NK-92 treated with Interleukin-12 subunit alpha and Interleukin-12 subunit beta, amount 100 ng/mL, for 24 hours (cell line): ENCODE measurements at regions not wholly inside any gene's neighbourhood (a gene's known extent, or its start where the extent isn't known, plus 50 kb on each side); places are given as distances from the start of the nearest gene placed in this dataset.
"Not testable (repeated sequence)": the region's sequence is repeated elsewhere in the genome, so short reads cannot be mapped to it uniquely, and the experiment has no call there.

Source experiments
- DNase-seq: peaks from one replicate; lab custom pipeline; 2025; lab: John Stamatoyannopoulos, UW

GRCh38 chr15:96052572-96053030 lies 277.9 kb upstream of the NR2F2 start:
- no peak for DNase-seq

- DNase-seq, result no peak
These were observed 277.3 kb upstream of the NR2F2 start for GRCh38 chr15:96053031-96053780.

- DNase-seq, result no peak
These were observed 276.6 kb upstream of the NR2F2 start for GRCh38 chr15:96053781-96054428.

- DNase-seq, result no peak
These were observed 275.9 kb upstream of the NR2F2 start for GRCh38 chr15:96054621-96055020.

GRCh38 chr15:96058103-96058851 lies 272.2 kb upstream of the NR2F2 start:
- no peak for DNase-seq

- not testable (repeated sequence) for DNase-seq
These were observed 271.7 kb upstream of the NR2F2 start for GRCh38 chr15:96058852-96059103.

- DNase-seq, result not testable (repeated sequence)
These were observed 269.9 kb upstream of the NR2F2 start for GRCh38 chr15:96060591-96060990.

GRCh38 chr15:96064351-96064756 lies 266.1 kb upstream of the NR2F2 start:
- DNase-seq, result no peak

GRCh38 chr15:96066126-96066525 lies 264.4 kb upstream of the NR2F2 start:
- DNase-seq, result no peak

GRCh38 chr15:96066852-96067495 lies 263.5 kb upstream of the NR2F2 start:
- no peak for DNase-seq

- no peak for DNase-seq
These were observed 262.8 kb upstream of the NR2F2 start for GRCh38 chr15:96067677-96068076.

GRCh38 chr15:96068897-96069296 lies 261.6 kb upstream of the NR2F2 start:
- no peak for DNase-seq

- DNase-seq, result no peak
These were observed 259.9 kb upstream of the NR2F2 start for GRCh38 chr15:96070636-96071035.

- DNase-seq, result no peak
These were observed 257.7 kb upstream of the NR2F2 start for GRCh38 chr15:96072821-96073220.

GRCh38 chr15:96073908-96074307 lies 256.6 kb upstream of the NR2F2 start:
- no peak for DNase-seq

- DNase-seq, result no peak
These were observed 254.6 kb upstream of the NR2F2 start for GRCh38 chr15:96075895-96076294.

GRCh38 chr15:96076350-96076749 lies 254.2 kb upstream of the NR2F2 start:
- DNase-seq, result no peak

GRCh38 chr15:96079041-96079440 lies 251.5 kb upstream of the NR2F2 start:
- DNase-seq, result no peak

- DNase-seq, result no peak
These were observed 250.6 kb upstream of the NR2F2 start for GRCh38 chr15:96079882-96080281.

- DNase-seq, result no peak
These were observed 244.3 kb upstream of the NR2F2 start for GRCh38 chr15:96086164-96086563.

GRCh38 chr15:96087180-96087884 lies 243.2 kb upstream of the NR2F2 start:
- no peak for DNase-seq

GRCh38 chr15:96088650-96089049 lies 241.8 kb upstream of the NR2F2 start:
- DNase-seq, result no peak
